ENCODE measurements at regions not wholly inside any gene's neighbourhood (a gene's known extent, or its start where the extent isn't known, plus 50 kb on each side); places are given as distances from the start of the nearest gene placed in this dataset.

- Histone ChIP-seq H3K36me3 (ENCODE audit: control insufficient read depth, insufficient read depth, low read length) (no peaks in the 10 kb centered on the region), H3K27me3 (ENCODE audit: control insufficient read depth, insufficient read depth, low read length) (no peaks in the 10 kb centered on the region), H3K4me1 (ENCODE audit: control insufficient read depth, insufficient read depth, low read length) (no peaks in the 10 kb centered on the region), H3K4me3 (ENCODE audit: low read length) (no peak overlapping the region), H3K9me3 (ENCODE audit: control insufficient read depth, low read length) (no peaks in the 10 kb centered on the region), H3K9ac (ENCODE audit: low read length) (no peak overlapping the region)
Observed at GRCh38 chr18:75492852-75493251, 65.3 kb upstream of the SMIM21 start.

- no peaks in the 10 kb centered on the region for H3K4me1 ChIP-seq (ENCODE audit: control insufficient read depth, insufficient read depth, low read length)
- H3K4me3 ChIP-seq (ENCODE audit: low read length), result no peak overlapping the region
- H3K9ac ChIP-seq (ENCODE audit: low read length), result no peak overlapping the region
- H3K36me3 ChIP-seq (ENCODE audit: control insufficient read depth, insufficient read depth, low read length), result no peaks in the 10 kb centered on the region
- no peaks in the 10 kb centered on the region for H3K27me3 ChIP-seq (ENCODE audit: control insufficient read depth, insufficient read depth, low read length)
- H3K9me3 ChIP-seq (ENCODE audit: control insufficient read depth, low read length), result no peaks in the 10 kb centered on the region
Observed at GRCh38 chr18:75491361-75491760, 63.9 kb upstream of the SMIM21 start.

- no peaks in the 10 kb centered on the region for H3K27me3 ChIP-seq (ENCODE audit: control insufficient read depth, insufficient read depth, low read length)
- H3K9ac ChIP-seq (ENCODE audit: low read length), result no peak overlapping the region
- no peaks in the 10 kb centered on the region for H3K36me3 ChIP-seq (ENCODE audit: control insufficient read depth, insufficient read depth, low read length)
- H3K9me3 ChIP-seq (ENCODE audit: control insufficient read depth, low read length), result no peaks in the 10 kb centered on the region
- H3K4me3 ChIP-seq (ENCODE audit: low read length), result no peak overlapping the region
- H3K4me1 ChIP-seq (ENCODE audit: control insufficient read depth, insufficient read depth, low read length), result no peaks in the 10 kb centered on the region
Observed at GRCh38 chr18:75489493-75490190, 62.1 kb upstream of the SMIM21 start.

GRCh38 chr18:75483662-75484061, 56.2 kb upstream of the SMIM21 start:
- Histone ChIP-seq H3K9ac (ENCODE audit: low read length) (no peak overlapping the region), H3K36me3 (ENCODE audit: control insufficient read depth, insufficient read depth, low read length) (no peaks in the 10 kb centered on the region), H3K27me3 (ENCODE audit: control insufficient read depth, insufficient read depth, low read length) (no peaks in the 10 kb centered on the region), H3K9me3 (ENCODE audit: control insufficient read depth, low read length) (no peaks in the 10 kb centered on the region), H3K4me1 (ENCODE audit: control insufficient read depth, insufficient read depth, low read length) (no peaks in the 10 kb centered on the region), H3K4me3 (ENCODE audit: low read length) (no peak overlapping the region)

- Histone ChIP-seq H3K9ac (ENCODE audit: low read length) (no peak overlapping the region), H3K4me3 (ENCODE audit: low read length) (no peak overlapping the region), H3K4me1 (ENCODE audit: control insufficient read depth, insufficient read depth, low read length) (no peaks in the 10 kb centered on the region), H3K36me3 (ENCODE audit: control insufficient read depth, insufficient read depth, low read length) (no peaks in the 10 kb centered on the region), H3K9me3 (ENCODE audit: control insufficient read depth, low read length) (no peaks in the 10 kb centered on the region), H3K27me3 (ENCODE audit: control insufficient read depth, insufficient read depth, low read length) (no peaks in the 10 kb centered on the region)
Observed at GRCh38 chr18:75482880-75483279, 55.4 kb upstream of the SMIM21 start.

GRCh38 chr18:75480487-75480886, 53.0 kb upstream of the SMIM21 start:
- no peaks in the 10 kb centered on the region for H3K27me3 ChIP-seq (ENCODE audit: control insufficient read depth, insufficient read depth, low read length)
- H3K36me3 ChIP-seq (ENCODE audit: control insufficient read depth, insufficient read depth, low read length), result no peaks in the 10 kb centered on the region
- H3K9me3 ChIP-seq (ENCODE audit: control insufficient read depth, low read length), result no peaks in the 10 kb centered on the region
- H3K9ac ChIP-seq (ENCODE audit: low read length), result no peak overlapping the region
- no peak overlapping the region for H3K4me3 ChIP-seq (ENCODE audit: low read length)
- no peaks in the 10 kb centered on the region for H3K4me1 ChIP-seq (ENCODE audit: control insufficient read depth, insufficient read depth, low read length)

- Histone ChIP-seq H3K27me3 (ENCODE audit: control insufficient read depth, insufficient read depth, low read length) (no peaks in the 10 kb centered on the region), H3K4me1 (ENCODE audit: control insufficient read depth, insufficient read depth, low read length) (no peaks in the 10 kb centered on the region), H3K36me3 (ENCODE audit: control insufficient read depth, insufficient read depth, low read length) (no peaks in the 10 kb centered on the region), H3K9me3 (ENCODE audit: control insufficient read depth, low read length) (no peaks in the 10 kb centered on the region), H3K4me3 (ENCODE audit: low read length) (no peak overlapping the region), H3K9ac (ENCODE audit: low read length) (no peak overlapping the region)
Observed at GRCh38 chr18:75478996-75479880, 51.7 kb upstream of the SMIM21 start.

GRCh38 chr18:75477900-75478299, 50.4 kb upstream of the SMIM21 start:
- H3K9ac ChIP-seq (ENCODE audit: low read length), result no peak overlapping the region
- no peaks in the 10 kb centered on the region for H3K9me3 ChIP-seq (ENCODE audit: control insufficient read depth, low read length)
- no peaks in the 10 kb centered on the region for H3K4me1 ChIP-seq (ENCODE audit: control insufficient read depth, insufficient read depth, low read length)
- no peak overlapping the region for H3K4me3 ChIP-seq (ENCODE audit: low read length)
- H3K27me3 ChIP-seq (ENCODE audit: control insufficient read depth, insufficient read depth, low read length), result no peaks in the 10 kb centered on the region
- no peaks in the 10 kb centered on the region for H3K36me3 ChIP-seq (ENCODE audit: control insufficient read depth, insufficient read depth, low read length)

All from mucosa of stomach (tissue), 1 donor.